HG03095 (cell line): ENCODE measurements at regions not wholly inside any gene's neighbourhood (a gene's known extent, or its start where the extent isn't known, plus 50 kb on each side); places are given as distances from the start of the nearest gene placed in this dataset.
A peak's percentile ranks its signal among the peaks of the same experiment; 100 is the strongest.

ENCODE experiments used
- ATAC-seq: cut with Tn5 transposase; IDR thresholded peaks from one replicate; pipeline ENCODE4 v1.9.1; 2021; ENCODE audit warnings: moderate library complexity; ENCODE audit not compliant: unreplicated experiment

- ATAC-seq = no peak
Observed at GRCh38 chr12:105775343-105775742, 363.4 kb downstream of the NUAK1 start.

GRCh38 chr12:105783983-105784947 lies 354.5 kb downstream of the NUAK1 start:
- peak; percentile 89 for ATAC-seq

GRCh38 chr12:105793421-105793820 lies 345.3 kb downstream of the NUAK1 start:
- ATAC-seq = no peak

GRCh38 chr12:105798256-105798845 lies 340.4 kb downstream of the NUAK1 start:
- no peak for ATAC-seq

GRCh38 chr12:105799103-105799502 lies 339.7 kb downstream of the NUAK1 start:
- no peak for ATAC-seq

GRCh38 chr12:105801351-105801750 lies 337.4 kb downstream of the NUAK1 start:
- ATAC-seq = no peak

- ATAC-seq = no peak
Observed at GRCh38 chr12:105803292-105803691, 335.5 kb downstream of the NUAK1 start.

GRCh38 chr12:105804591-105805265 lies 334.0 kb downstream of the NUAK1 start:
- ATAC-seq = no peak

- no peak for ATAC-seq
Observed at GRCh38 chr12:105805730-105806399, 332.9 kb downstream of the NUAK1 start.

GRCh38 chr12:105806400-105806770 lies 332.4 kb downstream of the NUAK1 start:
- ATAC-seq = no peak

GRCh38 chr12:105812366-105812765 lies 326.4 kb downstream of the NUAK1 start:
- ATAC-seq = no peak

- ATAC-seq = no peak
Observed at GRCh38 chr12:105813201-105813600, 325.6 kb downstream of the NUAK1 start.

GRCh38 chr12:105814283-105814682 lies 324.5 kb downstream of the NUAK1 start:
- ATAC-seq = no peak

GRCh38 chr12:105819549-105819948 lies 319.2 kb downstream of the NUAK1 start:
- no peak for ATAC-seq

GRCh38 chr12:105820429-105821125 lies 318.2 kb downstream of the NUAK1 start:
- no peak for ATAC-seq

GRCh38 chr12:105822131-105823105 lies 316.3 kb downstream of the NUAK1 start:
- ATAC-seq = no peak

GRCh38 chr12:105823810-105824209 lies 314.9 kb downstream of the NUAK1 start:
- no peak for ATAC-seq

- ATAC-seq = no peak
Observed at GRCh38 chr12:105825141-105825540, 313.6 kb downstream of the NUAK1 start.

- ATAC-seq = no peak
Observed at GRCh38 chr12:105831372-105831771, 307.4 kb downstream of the NUAK1 start.
